ENCODE measurements at regions not wholly inside any gene's neighbourhood (a gene's known extent, or its start where the extent isn't known, plus 50 kb on each side); places are given as distances from the start of the nearest gene placed in this dataset.

- no peaks in the 10 kb centered on the region for H3F3A ChIP-seq (ENCODE audit: low read depth)
- Mint-ChIP-seq H3K27ac (no peak overlapping the region), H3K27me3 (ENCODE audit: insufficient read depth, low read depth) (peaks cover 3% of the 10 kb centered on the region), H3K4me1 (no peaks in the 10 kb centered on the region), H3K9me3 (no peaks in the 10 kb centered on the region), H3K36me3 (no peaks in the 10 kb centered on the region), H3K4me3 (no peak overlapping the region)
- H3K36me3 ChIP-seq, result no peaks in the 10 kb centered on the region
- TF ChIP-seq, protein P1, sequence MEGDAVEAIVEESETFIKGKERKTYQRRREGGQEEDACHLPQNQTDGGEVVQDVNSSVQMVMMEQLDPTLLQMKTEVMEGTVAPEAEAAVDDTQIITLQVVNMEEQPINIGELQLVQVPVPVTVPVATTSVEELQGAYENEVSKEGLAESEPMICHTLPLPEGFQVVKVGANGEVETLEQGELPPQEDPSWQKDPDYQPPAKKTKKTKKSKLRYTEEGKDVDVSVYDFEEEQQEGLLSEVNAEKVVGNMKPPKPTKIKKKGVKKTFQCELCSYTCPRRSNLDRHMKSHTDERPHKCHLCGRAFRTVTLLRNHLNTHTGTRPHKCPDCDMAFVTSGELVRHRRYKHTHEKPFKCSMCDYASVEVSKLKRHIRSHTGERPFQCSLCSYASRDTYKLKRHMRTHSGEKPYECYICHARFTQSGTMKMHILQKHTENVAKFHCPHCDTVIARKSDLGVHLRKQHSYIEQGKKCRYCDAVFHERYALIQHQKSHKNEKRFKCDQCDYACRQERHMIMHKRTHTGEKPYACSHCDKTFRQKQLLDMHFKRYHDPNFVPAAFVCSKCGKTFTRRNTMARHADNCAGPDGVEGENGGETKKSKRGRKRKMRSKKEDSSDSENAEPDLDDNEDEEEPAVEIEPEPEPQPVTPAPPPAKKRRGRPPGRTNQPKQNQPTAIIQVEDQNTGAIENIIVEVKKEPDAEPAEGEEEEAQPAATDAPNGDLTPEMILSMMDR (IDR thresholded peaks at IDR 0.05), result no peak
- TF ChIP-seq EZH2phosphoT487 (IDR thresholded peaks at IDR 0.05) (no peak), EZH2 (IDR thresholded peaks at IDR 0.05) (no peak)
- H3K27me3 ChIP-seq, result no peaks in the 10 kb centered on the region
- H3K9me3 ChIP-seq (ENCODE audit: low read depth), result no peaks in the 10 kb centered on the region
- H3K4me3 ChIP-seq, result no peak overlapping the region
- no peaks in the 10 kb centered on the region for H4K20me1 ChIP-seq (ENCODE audit: low read depth)
- H3K27ac ChIP-seq, result no peak overlapping the region
- H3K9ac ChIP-seq, result no peak overlapping the region
- H2AFZ ChIP-seq (replicated peaks), result no peak overlapping the region
- H3K79me2 ChIP-seq (ENCODE audit: low read depth), result no peaks in the 10 kb centered on the region
- no peak for DNase-seq (ENCODE audit: low spot score)
- no peaks in the 10 kb centered on the region for H3K4me1 ChIP-seq
- H3K4me2 ChIP-seq, result no peak overlapping the region
Observed at GRCh38 chrX:33989936-33990335, 142.2 kb downstream of the FAM47A start.

- H3F3A ChIP-seq (ENCODE audit: low read depth), result no peaks in the 10 kb centered on the region
- H3K27ac ChIP-seq, result no peak overlapping the region
- no peak overlapping the region for H2AFZ ChIP-seq (replicated peaks)
- no peaks in the 10 kb centered on the region for H3K79me2 ChIP-seq (ENCODE audit: low read depth)
- Mint-ChIP-seq H3K36me3 (no peaks in the 10 kb centered on the region), H3K27me3 (ENCODE audit: insufficient read depth, low read depth) (peaks cover 3% of the 10 kb centered on the region), H3K9me3 (no peaks in the 10 kb centered on the region), H3K4me1 (no peaks in the 10 kb centered on the region), H3K27ac (no peak overlapping the region), H3K4me3 (no peak overlapping the region)
- no peak overlapping the region for H3K9ac ChIP-seq
- DNase-seq (ENCODE audit: low spot score), result no peak
- H3K27me3 ChIP-seq, result no peaks in the 10 kb centered on the region
- no peaks in the 10 kb centered on the region for H3K36me3 ChIP-seq
- no peaks in the 10 kb centered on the region for H3K9me3 ChIP-seq (ENCODE audit: low read depth)
- no peaks in the 10 kb centered on the region for H3K4me1 ChIP-seq
- TF ChIP-seq EZH2phosphoT487 (IDR thresholded peaks at IDR 0.05) (no peak), EZH2 (IDR thresholded peaks at IDR 0.05) (no peak)
- TF ChIP-seq, protein P1 (IDR thresholded peaks at IDR 0.05), result no peak
- H3K4me2 ChIP-seq, result no peak overlapping the region
- H3K4me3 ChIP-seq, result no peak overlapping the region
- H4K20me1 ChIP-seq (ENCODE audit: low read depth), result no peaks in the 10 kb centered on the region
Observed at GRCh38 chrX:33987458-33987857, 144.7 kb downstream of the FAM47A start.

GRCh38 chrX:33974676-33975075 lies 157.4 kb downstream of the FAM47A start:
- no peak overlapping the region for H3K27ac ChIP-seq
- H3K27me3 Mint-ChIP-seq (ENCODE audit: insufficient read depth, low read depth), result peaks cover 2% of the 10 kb centered on the region
- TF ChIP-seq, protein P1 (IDR thresholded peaks at IDR 0.05), result no peak
- no peak for TF ChIP-seq EZH2phosphoT487 (IDR thresholded peaks at IDR 0.05)
- no peak for TF ChIP-seq EZH2 (IDR thresholded peaks at IDR 0.05)
- no peaks in the 10 kb centered on the region for H3K79me2 ChIP-seq (ENCODE audit: low read depth)
- H3K36me3 ChIP-seq, result no peaks in the 10 kb centered on the region
- no peaks in the 10 kb centered on the region for H4K20me1 ChIP-seq (ENCODE audit: low read depth)
- H3K36me3 Mint-ChIP-seq, result no peaks in the 10 kb centered on the region
- no peaks in the 10 kb centered on the region for H3K4me1 ChIP-seq
- no peak overlapping the region for H3K4me2 ChIP-seq
- H3K9me3 ChIP-seq (ENCODE audit: low read depth), result no peaks in the 10 kb centered on the region
- peaks cover 10% of the 10 kb centered on the region for H3K9me3 Mint-ChIP-seq
- no peak overlapping the region for H3K9ac ChIP-seq
- H3K4me3 ChIP-seq, result no peak overlapping the region
- H3K27ac Mint-ChIP-seq, result no peak overlapping the region
- H3K4me3 Mint-ChIP-seq, result no peak overlapping the region
- no peak for DNase-seq (ENCODE audit: low spot score)
- no peaks in the 10 kb centered on the region for H3K4me1 Mint-ChIP-seq
- no peaks in the 10 kb centered on the region for H3F3A ChIP-seq (ENCODE audit: low read depth)
- no peaks in the 10 kb centered on the region for H3K27me3 ChIP-seq
- H2AFZ ChIP-seq (replicated peaks), result no peak overlapping the region

Measured in neural progenitor cell (in vitro differentiated cells).